Endothelial cell of umbilical vein (primary cell): ENCODE measurements at regions not wholly inside any gene's neighbourhood (a gene's known extent, or its start where the extent isn't known, plus 50 kb on each side); places are given as distances from the start of the nearest gene placed in this dataset.

ENCODE experiments used
- BruUV-seq: library from RNA; stranded (reverse); fragments of 400-500 nt; replicated peaks from 2 replicates; lab custom pipeline; 2021; lab: Mats Ljungman, UMichigan
- CTCF ChIA-PET: fragments of 300-600, 350-600 bp; sonication (Branson Sonifier 250); formaldehyde crosslinking; loops from one replicate; lab custom pipeline; 2021; ENCODE audit warnings: antibody characterized with exemption, inconsistent platforms; lab: Charles Lee
- POLR2A ChIA-PET: fragments of 300-600, 350-600 bp; sonication (Branson Sonifier 250); formaldehyde crosslinking; loops from one replicate; lab custom pipeline; 2021; ENCODE audit warnings: antibody characterized with exemption, inconsistent platforms; lab: Charles Lee
- DNase-seq: peaks from one replicate; pipeline ENCODE4 v3.0.0-alpha.2; 2011; ENCODE audit warnings: low read depth, low spot score
- FAIRE-seq: peaks from 2 replicates; lab custom pipeline; 2011; peaks lifted over from hg19 to GRCh38; lab: Jason Lieb, UNC
- H2AFZ ChIP-seq: 2 replicates; pipeline ENCODE4 v1.6.0; 2012; ENCODE audit warnings: low read depth, low read length, control low read depth, inconsistent platforms
- H3K27ac ChIP-seq: 2 replicates; pipeline ENCODE4 v1.5.1; 2011; ENCODE audit warnings: low read depth, mild to moderate bottlenecking, control low read depth, low read length, moderate library complexity; ENCODE audit not compliant: insufficient read depth
- H3K27me3 ChIP-seq, 2 experiments: 2 replicates each; pipeline versions ENCODE4 v1.6.0 to v1.6.1; 2011; ENCODE audit warnings: low read length in 2 of 2, mixed read lengths in 1 of 2; ENCODE audit not compliant: control insufficient read depth in 2 of 2, insufficient read depth in 2 of 2
- H3K36me3 ChIP-seq, 2 experiments: 2 replicates in 1 of 2; 3 replicates in 1 of 2; pipeline ENCODE4 v1.5.1; 2011; ENCODE audit warnings: low read length in 2 of 2, mild to moderate bottlenecking in 1 of 2, moderate library complexity in 1 of 2; ENCODE audit not compliant: control insufficient read depth in 2 of 2, insufficient read depth in 2 of 2; ENCODE audit errors: extremely low read depth in 1 of 2
- H3K4me1 ChIP-seq: 3 replicates; pipeline ENCODE4 v1.5.1; 2011; ENCODE audit warnings: mild to moderate bottlenecking, low read length; ENCODE audit not compliant: control insufficient read depth, insufficient read depth; ENCODE audit errors: extremely low read depth
- H3K4me2 ChIP-seq: 2 replicates; pipeline ENCODE4 v1.6.1; 2011; ENCODE audit warnings: low read length, control low read depth, mixed read lengths; ENCODE audit not compliant: insufficient read depth
- H3K4me3 ChIP-seq, 3 experiments: fragments of 200-600 bp in 1 of 3; sonication (generic), shearing (Covaris generic) in 1 of 3; replicated peaks in 1 of 3; 2 replicates each; pipeline ENCODE4 v1.5.1; 2011 to 2016; ENCODE audit warnings: control low read depth in 3 of 3, low read length in 3 of 3, mild to moderate bottlenecking in 2 of 3, inconsistent platforms in 1 of 3, low read depth in 1 of 3, moderate library complexity in 1 of 3; ENCODE audit not compliant: insufficient read depth in 1 of 3
- H3K79me2 ChIP-seq: 2 replicates; pipeline ENCODE4 v1.6.0; 2012; ENCODE audit warnings: low read length, inconsistent platforms; ENCODE audit not compliant: control insufficient read depth, insufficient read depth
- H3K9ac ChIP-seq: replicated peaks from 2 replicates; pipeline ENCODE3; 2011; ENCODE audit warnings: low read length, control low read depth; ENCODE audit not compliant: insufficient read depth; ENCODE audit errors: extremely low read depth
- H3K9me1 ChIP-seq: replicated peaks from 3 replicates; pipeline ENCODE4 v1.6.0; 2011; ENCODE audit warnings: mild to moderate bottlenecking, low read length; ENCODE audit not compliant: control insufficient read depth, insufficient read depth; ENCODE audit errors: extremely low read depth
- H3K9me3 ChIP-seq: replicated peaks from 2 replicates; pipeline ENCODE4 v1.5.1; 2012; ENCODE audit warnings: low read length, inconsistent platforms; ENCODE audit not compliant: control insufficient read depth, insufficient read depth
- H4K20me1 ChIP-seq: replicated peaks from 2 replicates; pipeline ENCODE3; 2011; ENCODE audit warnings: mild to moderate bottlenecking, low read length; ENCODE audit not compliant: control insufficient read depth, insufficient read depth; ENCODE audit errors: extremely low read depth
- EZH2 ChIP-seq: IDR thresholded peaks from 2 replicates; pipeline ENCODE4 v1.6.1; 2012; ENCODE audit warnings: borderline replicate concordance, low read depth, mild to moderate bottlenecking, moderate library complexity, low read length, inconsistent platforms; ENCODE audit not compliant: severe bottlenecking
- FOS ChIP-seq: IDR thresholded peaks from 2 replicates; pipeline ENCODE4 v1.6.1; 2011; ENCODE audit warnings: mild to moderate bottlenecking, low read length, moderate library complexity, borderline replicate concordance; ENCODE audit not compliant: insufficient read depth
- GATA2 ChIP-seq: IDR thresholded peaks from 2 replicates; pipeline ENCODE4 v1.7.0; 2011; ENCODE audit warnings: low read depth, mild to moderate bottlenecking, moderate library complexity, mixed read lengths, low read length; ENCODE audit not compliant: insufficient read length, insufficient read depth
- JUN ChIP-seq: IDR thresholded peaks from 2 replicates; pipeline ENCODE4 v1.6.1; 2011; ENCODE audit warnings: borderline replicate concordance, low read depth; ENCODE audit not compliant: insufficient read length, insufficient read depth
- MYC ChIP-seq: IDR thresholded peaks from one replicate; pipeline ENCODE4 v1.6.1; 2011; ENCODE audit warnings: mild to moderate bottlenecking, low read depth, low read length
- POLR2A ChIP-seq: IDR thresholded peaks from 2 replicates; pipeline ENCODE4 v1.6.1; 2012; ENCODE audit warnings: low read depth, mild to moderate bottlenecking, control low read depth, low read length
- POLR2AphosphoS5 ChIP-seq: IDR thresholded peaks from 2 replicates; pipeline ENCODE4 v1.6.1; 2012; ENCODE audit warnings: low read depth, mild to moderate bottlenecking, control low read depth, low read length, moderate library complexity; ENCODE audit not compliant: insufficient read depth
- dilution Hi-C: fragments of 300-500 bp; cut with MboI; formaldehyde crosslinking; loops from one replicate; pipeline ENCODE4 v1.15.0; 2019; ENCODE audit warnings: low sequenced_read_pairs; ENCODE audit not compliant: extremely low pct_ligation_motif_present
- intact Hi-C: fragments of 100-400 bp; cut with micrococcal nuclease; formaldehyde crosslinking; loops from one replicate; pipeline ENCODE4 v1.10.0; 2022
- TF ChIP-seq, protein P1 (sequence below), 2 donors: IDR thresholded peaks; 1 replicate in 1 of 2; 2 replicates in 1 of 2; pipeline ENCODE4 v1.5.1; 2011; ENCODE audit warnings: low read length in 2 of 2, mild to moderate bottlenecking in 2 of 2, moderate library complexity in 2 of 2, control low read depth in 1 of 2, inconsistent platforms in 1 of 2, low read depth in 1 of 2; ENCODE audit not compliant: insufficient read depth in 1 of 2; ENCODE audit errors: extremely low read depth in 1 of 2
- TF ChIP-seq, protein P2 (sequence below): IDR thresholded peaks from 2 replicates; pipeline ENCODE4 v1.6.1; 2011; ENCODE audit not compliant: insufficient read depth, insufficient read length

DNA sequence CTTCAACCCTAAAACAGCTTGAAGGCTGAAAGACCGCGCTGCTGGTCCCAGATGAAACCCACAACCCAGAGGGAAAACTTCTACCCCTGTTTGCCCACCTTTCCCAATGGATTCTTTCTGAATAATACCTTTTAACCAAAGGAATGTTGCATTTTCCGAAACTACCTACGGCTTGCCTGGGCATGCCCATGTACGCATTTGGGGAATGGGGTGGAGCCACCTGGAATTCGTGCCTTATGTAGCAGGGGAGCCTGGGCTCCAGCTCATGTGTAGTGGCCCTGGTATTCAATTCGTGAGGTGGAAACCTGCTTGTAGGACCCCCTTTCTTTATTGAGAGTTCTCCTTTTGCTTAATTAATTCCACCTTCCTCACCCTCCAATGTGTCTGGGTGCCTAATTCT lies 256.6 kb upstream of the RGS18 start:
- no peaks in the 10 kb centered on the region for H3K4me1 ChIP-seq
- FAIRE-seq (no peak), DNase-seq (no peak)
- ChIA-PET CTCF (no interaction called here), POLR2A (no interaction called here)
- no peaks in the 10 kb centered on the region for H4K20me1 ChIP-seq
- H3K4me3 ChIP-seq: no peak overlapping the region
- H3K9ac ChIP-seq: no peak overlapping the region
- H3K79me2 ChIP-seq: no peaks in the 10 kb centered on the region
- no TSS peak for BruUV-seq
- H2AFZ ChIP-seq: no peak overlapping the region
- no peaks in the 10 kb centered on the region for H3K9me1 ChIP-seq
- intact Hi-C loops (no loop called here), dilution Hi-C loops (no loop called here)
- no peak overlapping the region for H3K27ac ChIP-seq
- no peaks in the 10 kb centered on the region for H3K27me3 ChIP-seq
- H3K36me3 ChIP-seq: no peaks in the 10 kb centered on the region
- no peaks in the 10 kb centered on the region for H3K9me3 ChIP-seq
- H3K4me2 ChIP-seq: no peak overlapping the region
- TF ChIP-seq GATA2 (no peak), JUN (no peak), EZH2 (no peak)

DNA sequence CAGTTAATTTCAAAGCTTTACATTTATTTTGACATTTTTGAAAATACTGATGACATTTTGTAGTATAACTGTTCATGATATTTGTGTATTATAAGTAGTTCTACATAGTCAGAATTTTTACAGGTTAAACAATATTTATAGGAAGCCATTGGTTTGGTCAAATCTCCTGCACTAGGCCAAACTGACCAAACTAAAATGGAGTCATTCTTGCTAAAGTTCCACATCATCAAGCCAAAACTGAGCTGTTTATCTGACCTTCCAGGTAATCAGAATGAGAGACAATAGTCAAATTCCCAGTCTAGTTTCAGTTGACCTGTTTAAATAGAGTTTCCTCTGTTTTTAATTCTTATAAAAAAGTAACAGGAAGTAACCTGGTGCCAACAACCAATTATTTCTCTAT lies 253.3 kb upstream of the RGS18 start:
- BruUV-seq: no TSS peak
- intact Hi-C loops: no loop called here

More for the DNA sequence above, 253.3 kb upstream of the RGS18 start:
- no peak overlapping the region for H3K9ac ChIP-seq
- H3K79me2 ChIP-seq: no peaks in the 10 kb centered on the region
- H3K4me2 ChIP-seq: no peak overlapping the region
- H3K27me3 ChIP-seq: no peaks in the 10 kb centered on the region
- no peak overlapping the region for H3K27ac ChIP-seq
- H3K9me1 ChIP-seq: no peaks in the 10 kb centered on the region
- dilution Hi-C loops: no loop called here
- CTCF ChIA-PET: no interaction called here
- no peaks in the 10 kb centered on the region for H3K36me3 ChIP-seq
- FAIRE-seq (no peak), DNase-seq (no peak)
- POLR2A ChIA-PET: no interaction called here
- TF ChIP-seq GATA2 (no peak), MYC (no peak), POLR2AphosphoS5 (no peak), JUN (no peak), FOS (no peak), POLR2A (no peak), EZH2 (no peak)
- TF ChIP-seq, protein P1, sequence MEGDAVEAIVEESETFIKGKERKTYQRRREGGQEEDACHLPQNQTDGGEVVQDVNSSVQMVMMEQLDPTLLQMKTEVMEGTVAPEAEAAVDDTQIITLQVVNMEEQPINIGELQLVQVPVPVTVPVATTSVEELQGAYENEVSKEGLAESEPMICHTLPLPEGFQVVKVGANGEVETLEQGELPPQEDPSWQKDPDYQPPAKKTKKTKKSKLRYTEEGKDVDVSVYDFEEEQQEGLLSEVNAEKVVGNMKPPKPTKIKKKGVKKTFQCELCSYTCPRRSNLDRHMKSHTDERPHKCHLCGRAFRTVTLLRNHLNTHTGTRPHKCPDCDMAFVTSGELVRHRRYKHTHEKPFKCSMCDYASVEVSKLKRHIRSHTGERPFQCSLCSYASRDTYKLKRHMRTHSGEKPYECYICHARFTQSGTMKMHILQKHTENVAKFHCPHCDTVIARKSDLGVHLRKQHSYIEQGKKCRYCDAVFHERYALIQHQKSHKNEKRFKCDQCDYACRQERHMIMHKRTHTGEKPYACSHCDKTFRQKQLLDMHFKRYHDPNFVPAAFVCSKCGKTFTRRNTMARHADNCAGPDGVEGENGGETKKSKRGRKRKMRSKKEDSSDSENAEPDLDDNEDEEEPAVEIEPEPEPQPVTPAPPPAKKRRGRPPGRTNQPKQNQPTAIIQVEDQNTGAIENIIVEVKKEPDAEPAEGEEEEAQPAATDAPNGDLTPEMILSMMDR (IDR thresholded peaks at IDR 0.05; ENCODE audit: extremely low read depth in 1 of 2, insufficient read depth in 1 of 2, low read depth in 1 of 2, low read length in 2 of 2): no peak
- TF ChIP-seq, protein P2, sequence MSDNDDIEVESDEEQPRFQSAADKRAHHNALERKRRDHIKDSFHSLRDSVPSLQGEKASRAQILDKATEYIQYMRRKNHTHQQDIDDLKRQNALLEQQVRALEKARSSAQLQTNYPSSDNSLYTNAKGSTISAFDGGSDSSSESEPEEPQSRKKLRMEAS: no peak
- H3K4me1 ChIP-seq: no peaks in the 10 kb centered on the region
- no peaks in the 10 kb centered on the region for H3K9me3 ChIP-seq
- H4K20me1 ChIP-seq: no peaks in the 10 kb centered on the region
- H3K4me3 ChIP-seq: no peak overlapping the region
- no peak overlapping the region for H2AFZ ChIP-seq
